NCI-H2029 (cell line): ENCODE measurements at regions not wholly inside any gene's neighbourhood (a gene's known extent, or its start where the extent isn't known, plus 50 kb on each side); places are given as distances from the start of the nearest gene placed in this dataset.
"Not testable (repeated sequence)": the region's sequence is repeated elsewhere in the genome, so short reads cannot be mapped to it uniquely, and the experiment has no call there.

Source experiments
- DNase-seq: peaks from one replicate; lab custom pipeline; 2025; lab: John Stamatoyannopoulos, UW

- not testable (repeated sequence) for DNase-seq
These were observed 57.8 kb upstream of the NBPF8 start for GRCh38 chr1:120357046-120357445.

GRCh38 chr1:120356170-120356569 is 58.7 kb upstream of the NBPF8 start:
- DNase-seq: not testable (repeated sequence)

GRCh38 chr1:120354618-120355184 is 60.1 kb upstream of the NBPF8 start:
- peak; percentile 19 for DNase-seq

- DNase-seq: not testable (repeated sequence)
These were observed 72.4 kb upstream of the NBPF8 start for GRCh38 chr1:120342231-120343073.

GRCh38 chr1:120341756-120342155 is 73.1 kb upstream of the NBPF8 start:
- peak; percentile 3 for DNase-seq

GRCh38 chr1:120340838-120341751 is 73.7 kb upstream of the NBPF8 start:
- not testable (repeated sequence) for DNase-seq

GRCh38 chr1:120315738-120316137 is 99.1 kb upstream of the NBPF8 start:
- DNase-seq: not testable (repeated sequence)

GRCh38 chr1:120311930-120312329 is 102.9 kb upstream of the NBPF8 start:
- not testable (repeated sequence) for DNase-seq

- DNase-seq: not testable (repeated sequence)
These were observed 105.8 kb upstream of the NBPF8 start for GRCh38 chr1:120308940-120309578.

- not testable (repeated sequence) for DNase-seq
These were observed 109.8 kb upstream of the NBPF8 start for GRCh38 chr1:120305046-120305445.

- not testable (repeated sequence) for DNase-seq
These were observed 110.5 kb upstream of the NBPF8 start for GRCh38 chr1:120304341-120304740.

GRCh38 chr1:120299433-120300057 is 115.3 kb upstream of the NBPF8 start:
- not testable (repeated sequence) for DNase-seq

GRCh38 chr1:120298487-120298886 is 116.3 kb upstream of the NBPF8 start:
- not testable (repeated sequence) for DNase-seq

GRCh38 chr1:120297345-120297953 is 117.4 kb upstream of the NBPF8 start:
- DNase-seq: not testable (repeated sequence)

- DNase-seq: not testable (repeated sequence)
These were observed 113.8 kb upstream of the SEC22B start for GRCh38 chr1:120290105-120290504.

GRCh38 chr1:120289601-120290074 is 113.3 kb upstream of the SEC22B start:
- DNase-seq: not testable (repeated sequence)

- DNase-seq: not testable (repeated sequence)
These were observed 112.7 kb upstream of the SEC22B start for GRCh38 chr1:120288814-120289600.

GRCh38 chr1:120288167-120288566 is 111.8 kb upstream of the SEC22B start:
- not testable (repeated sequence) for DNase-seq

- DNase-seq: not testable (repeated sequence)
These were observed 106.6 kb upstream of the SEC22B start for GRCh38 chr1:120282744-120283464.
